Activated CD8-positive, alpha-beta memory T cell treated with anti-CD3 and anti-CD28 coated beads for 48 hours (primary cell): ENCODE measurements at regions not wholly inside any gene's neighbourhood (a gene's known extent, or its start where the extent isn't known, plus 50 kb on each side); places are given as distances from the start of the nearest gene placed in this dataset.

ENCODE experiments used
- DNase-seq, 3 experiments: peaks; one replicate each; pipeline ENCODE4 v3.0.0-alpha.2; 2020; ENCODE audit warnings: low read depth in 2 of 3, low spot score in 2 of 3

- no peak for DNase-seq
Measured at GRCh38 chr2:217150236-217150635, 290.4 kb upstream of the TNP1 start.

GRCh38 chr2:217149087-217149660 is 289.3 kb upstream of the TNP1 start:
- DNase-seq: no peak

DNA sequence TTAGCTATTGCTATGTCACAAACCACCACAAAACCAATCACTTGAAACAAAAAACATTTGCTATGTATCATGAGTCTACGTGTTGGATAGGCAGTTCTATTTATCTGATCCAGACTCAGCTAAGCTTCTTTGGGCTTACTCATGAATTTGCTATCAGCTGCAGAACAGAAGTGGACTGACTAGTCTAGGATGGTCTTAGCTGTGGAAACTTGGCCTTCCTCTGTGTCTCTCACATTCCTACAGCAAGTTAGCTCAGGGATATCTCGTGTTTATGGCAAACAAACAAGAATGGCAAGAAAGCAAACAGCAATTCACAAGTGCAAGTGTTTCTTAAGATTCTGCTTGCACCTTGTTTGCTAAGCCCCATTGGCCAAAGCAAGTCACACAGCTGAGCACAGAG is 288.0 kb upstream of the TNP1 start:
- no peak for DNase-seq

DNA sequence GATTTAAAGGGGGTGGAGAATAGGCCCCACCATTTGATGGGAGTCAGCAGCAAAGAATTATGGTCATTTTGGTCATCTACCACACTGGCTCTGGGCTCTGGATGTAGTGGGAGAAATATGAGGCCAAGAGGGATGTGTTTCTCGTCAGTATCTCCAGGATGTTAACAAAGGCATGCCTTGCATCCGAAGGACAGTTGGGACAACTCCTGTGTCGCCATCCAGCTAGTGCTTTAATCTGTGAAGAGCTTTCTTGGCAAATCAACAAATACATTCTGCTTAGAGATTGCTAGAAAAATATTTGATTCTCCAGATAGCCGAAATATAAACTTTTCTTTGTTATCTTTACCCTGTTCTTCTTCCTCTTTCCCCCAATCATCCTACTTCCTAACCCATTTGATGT is 287.1 kb upstream of the TNP1 start:
- no peak for DNase-seq

DNA sequence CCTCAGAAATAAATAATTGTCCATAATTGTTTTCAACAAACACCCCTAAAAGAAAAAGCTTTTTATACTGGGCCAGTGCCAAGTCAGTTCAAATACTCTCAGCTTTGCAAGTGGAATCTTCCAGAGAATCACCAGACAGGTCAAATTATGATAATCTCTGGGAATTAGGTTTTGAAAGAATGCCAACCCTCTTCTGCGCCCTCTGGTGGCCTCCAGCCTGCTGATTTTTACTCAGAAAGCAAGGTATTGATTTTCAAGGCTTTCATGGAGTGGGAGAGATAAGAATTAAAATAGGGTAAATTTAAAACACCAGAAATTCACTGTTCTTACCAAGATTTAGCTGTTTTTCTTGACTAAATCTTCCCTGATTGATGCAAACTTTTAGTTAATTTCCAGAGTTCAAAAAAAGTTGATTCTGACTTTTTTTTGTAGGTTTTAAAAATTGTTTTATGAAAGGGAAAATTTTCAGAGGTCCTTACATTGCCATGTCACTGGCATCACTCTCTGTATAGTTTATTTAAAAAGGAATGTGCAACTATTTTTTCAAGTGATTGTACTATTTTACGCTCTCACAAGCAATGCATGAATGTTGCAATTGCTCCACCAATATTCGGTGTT is 282.9 kb upstream of the TNP1 start:
- DNase-seq: peak in 1 of 3 experiments; percentile 4

DNA sequence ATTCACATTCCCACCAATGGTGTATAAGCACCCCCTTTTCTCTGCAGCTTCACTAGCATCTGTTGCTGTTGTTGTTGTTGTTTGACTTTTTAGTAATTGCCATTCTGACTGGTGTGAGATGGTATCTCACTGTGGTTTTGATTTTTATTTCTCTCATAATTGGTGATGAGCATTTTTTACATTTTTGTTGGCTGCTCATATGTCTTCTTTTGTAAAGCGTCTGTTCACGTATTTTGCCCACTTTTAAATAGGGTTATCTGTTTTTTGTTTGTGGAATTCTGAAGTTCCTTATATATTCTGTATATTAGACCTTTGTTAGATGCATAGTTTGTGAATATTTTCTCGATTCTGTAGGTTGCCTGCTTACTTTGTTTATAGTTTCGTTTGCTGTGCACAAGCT is 278.4 kb upstream of the TNP1 start:
- DNase-seq: no peak

DNA sequence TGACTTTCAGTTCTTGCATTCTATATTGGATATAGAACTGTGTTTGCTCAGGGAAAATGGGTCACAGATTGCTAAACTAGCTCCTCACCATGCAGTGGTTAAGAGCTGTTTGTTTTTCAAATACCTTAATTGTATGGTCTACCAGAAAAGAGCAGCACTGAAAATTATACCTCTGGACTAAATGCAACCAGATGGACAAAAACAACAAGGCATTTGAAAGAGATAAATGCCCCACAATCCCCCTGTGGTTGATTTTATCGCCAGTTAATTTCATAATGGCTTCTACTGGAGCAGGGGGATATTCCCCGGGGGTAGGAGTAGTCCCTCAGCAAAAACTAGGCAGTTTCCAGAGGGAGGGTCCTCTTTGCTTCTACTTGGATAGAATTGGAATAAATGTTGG is 267.9 kb upstream of the TNP1 start:
- DNase-seq: no peak

DNA sequence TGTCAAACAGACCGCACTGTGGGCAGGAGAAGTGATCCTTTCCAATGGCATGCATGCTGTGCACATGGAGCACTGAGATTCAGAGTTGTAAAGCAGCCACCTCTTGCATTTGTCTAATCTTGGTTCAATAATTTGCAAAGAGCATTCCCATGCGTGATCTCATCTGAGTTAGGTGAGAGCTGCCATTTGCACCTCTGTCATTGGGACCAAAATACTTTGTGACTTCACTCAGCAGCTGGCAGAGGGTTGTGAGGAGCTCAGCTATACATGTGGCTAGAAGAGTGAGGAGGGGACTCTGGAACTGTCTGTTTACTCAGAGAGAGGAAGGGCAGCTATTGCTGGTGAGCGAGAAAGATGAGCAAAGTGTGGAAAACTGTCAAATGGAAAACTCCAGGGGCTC is 265.1 kb upstream of the TNP1 start:
- no peak for DNase-seq

- no peak for DNase-seq
Measured at GRCh38 chr2:217124050-217124449, 264.2 kb upstream of the TNP1 start.

GRCh38 chr2:217121565-217121964 is 261.7 kb upstream of the TNP1 start:
- DNase-seq: no peak

DNA sequence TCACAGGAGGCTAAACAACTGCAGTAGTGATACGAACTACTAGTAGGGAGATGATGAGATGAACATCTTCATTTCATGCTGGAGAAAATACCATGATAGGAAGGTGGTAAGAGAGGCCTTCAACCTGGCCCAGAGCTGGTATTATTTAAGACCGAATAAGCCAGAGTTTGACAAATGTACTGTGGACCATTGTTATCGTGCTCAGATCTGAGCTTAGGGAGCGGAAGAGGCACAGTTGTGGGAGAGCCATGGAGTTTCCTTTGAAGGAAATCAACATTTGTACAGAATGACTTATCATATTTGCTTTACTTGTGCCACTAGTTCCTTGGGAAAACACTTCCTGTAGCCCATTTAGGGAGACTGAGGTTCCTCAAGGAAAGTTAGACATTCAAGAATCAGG is 260.6 kb upstream of the TNP1 start:
- DNase-seq: no peak

GRCh38 chr2:217118559-217119284 is 258.9 kb upstream of the TNP1 start:
- DNase-seq: no peak

GRCh38 chr2:217117523-217117922 is 257.7 kb upstream of the TNP1 start:
- no peak for DNase-seq

DNA sequence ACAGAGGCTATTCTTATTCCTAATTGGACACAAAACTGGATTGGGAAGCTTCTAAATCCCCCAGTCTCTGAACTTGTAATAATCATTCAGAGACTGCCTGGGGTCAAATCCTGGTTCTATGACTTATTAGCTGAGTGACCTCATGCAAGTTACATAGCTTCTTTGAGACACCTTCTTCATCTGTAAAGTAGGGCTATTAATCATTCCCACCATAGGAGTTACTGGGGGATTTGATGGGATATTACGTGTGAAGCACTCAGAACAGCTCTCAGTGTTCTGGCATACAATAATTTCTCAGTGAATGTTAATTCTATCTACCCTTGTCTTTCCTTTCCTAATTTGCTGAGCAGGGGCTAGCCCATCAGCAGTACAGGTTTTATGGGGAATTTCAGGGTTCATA is 256.7 kb upstream of the TNP1 start:
- DNase-seq: no peak

DNA sequence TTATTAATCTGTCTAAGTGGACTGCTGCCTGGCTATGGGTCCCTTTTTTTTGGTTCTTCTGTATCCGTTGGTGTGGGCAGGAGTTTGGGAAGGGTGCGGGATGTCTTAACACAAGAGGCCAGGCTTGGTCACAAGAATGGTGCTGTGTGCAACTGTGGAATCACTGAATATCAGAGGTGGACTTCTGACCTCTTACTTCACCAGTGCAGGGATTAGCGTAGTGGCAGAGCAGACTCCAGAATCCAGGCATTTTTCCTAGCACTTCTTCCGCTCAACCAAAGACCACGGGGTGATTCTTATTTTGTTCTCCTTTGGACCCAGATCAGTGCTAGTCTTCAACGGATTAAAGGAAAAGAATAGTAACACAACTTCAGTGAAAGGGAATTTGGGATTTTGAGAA is 254.3 kb upstream of the TNP1 start:
- DNase-seq: no peak

DNA sequence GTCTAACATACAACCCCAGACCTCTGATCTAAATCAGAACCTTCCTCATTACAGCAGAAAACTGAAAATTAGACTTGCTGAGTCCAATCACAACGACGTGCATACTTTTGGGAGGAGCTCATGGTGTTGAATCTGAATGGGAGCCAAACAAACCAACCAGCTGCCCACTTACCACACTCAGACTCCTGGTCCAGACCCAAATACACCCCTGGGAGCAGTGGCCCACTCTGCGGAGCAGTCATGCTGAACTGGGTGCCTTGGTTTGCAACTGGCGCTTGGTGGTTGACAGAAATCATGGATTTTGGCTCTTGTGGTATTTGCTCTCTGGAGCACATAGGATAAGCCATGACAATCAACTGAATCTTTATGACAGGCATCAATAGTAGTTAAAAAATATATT is 253.6 kb upstream of the TNP1 start:
- no peak for DNase-seq

DNA sequence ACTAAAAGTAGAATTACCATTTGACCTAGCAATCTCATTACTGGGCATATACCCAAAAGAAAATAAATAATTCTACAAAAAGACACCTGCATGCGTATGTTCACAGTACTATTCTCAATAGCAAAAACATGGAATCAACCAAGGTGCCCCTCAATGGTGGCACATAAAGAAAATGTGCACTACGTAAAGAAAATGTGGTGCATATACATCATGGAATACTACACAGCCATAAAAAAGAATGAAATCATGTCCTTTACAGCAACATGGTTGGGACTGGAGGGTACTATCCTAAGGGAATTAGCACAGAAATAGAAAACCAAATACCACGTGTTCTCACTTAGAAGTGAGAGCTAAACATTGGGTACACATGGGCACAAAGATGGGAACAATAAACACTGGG is 250.7 kb upstream of the TNP1 start:
- no peak for DNase-seq

- DNase-seq: no peak
Measured at GRCh38 chr2:217108575-217109027, 248.7 kb upstream of the TNP1 start.

DNA sequence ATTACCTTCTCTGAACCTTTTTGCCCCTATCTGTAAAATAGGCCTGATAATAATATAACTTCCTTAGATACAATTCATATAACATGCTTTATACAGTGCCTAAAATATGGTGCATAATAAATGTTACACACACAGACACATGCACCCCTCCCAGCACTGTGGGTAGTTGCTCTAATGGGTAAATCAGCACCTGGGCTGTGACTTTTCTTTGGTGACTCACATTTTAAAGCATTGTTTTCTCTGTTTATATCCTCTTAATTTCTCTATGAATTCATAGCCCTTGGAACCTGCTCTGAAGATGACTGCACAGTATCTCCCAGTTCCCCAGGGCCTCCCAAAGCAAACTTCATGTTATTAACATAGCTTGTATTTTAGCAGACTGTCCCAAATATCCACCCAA is 248.2 kb upstream of the TNP1 start:
- DNase-seq: no peak

DNA sequence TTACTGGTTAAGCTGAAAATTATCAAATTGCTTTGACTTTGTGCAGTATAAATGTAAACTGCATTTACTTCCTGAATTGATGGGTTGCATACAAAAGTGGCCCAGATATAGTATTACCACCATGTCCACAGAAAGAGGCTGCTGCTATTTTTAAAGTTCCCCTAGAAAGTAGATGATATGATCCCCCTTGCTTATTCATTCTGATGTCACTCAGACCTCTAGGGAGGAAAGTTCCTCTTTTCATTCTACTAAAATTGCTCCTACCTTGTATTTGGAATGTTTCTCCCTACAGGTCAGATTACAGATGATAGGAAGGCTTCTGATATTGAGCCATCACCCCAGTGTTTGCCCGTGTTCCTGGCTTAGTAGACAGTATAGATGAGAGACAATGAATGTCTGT is 247.6 kb upstream of the TNP1 start:
- DNase-seq: no peak

DNA sequence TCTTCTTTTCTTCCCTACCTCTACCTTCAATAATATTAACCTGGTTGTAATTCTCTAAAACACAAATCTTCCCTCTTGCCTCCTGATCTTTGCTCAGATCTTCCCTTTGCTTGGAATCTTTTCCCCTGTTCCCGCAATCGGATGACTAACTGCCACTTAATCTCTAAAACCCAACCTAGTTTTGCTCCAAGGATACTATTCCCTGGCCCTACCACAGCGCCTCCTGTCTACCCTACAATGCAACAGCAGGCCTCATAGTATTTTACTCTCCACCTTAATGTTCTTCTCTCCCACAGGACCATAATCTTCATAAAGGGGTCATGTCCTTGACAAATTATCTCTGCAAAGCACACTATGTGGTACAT is 246.8 kb upstream of the TNP1 start:
- DNase-seq: no peak

DNA sequence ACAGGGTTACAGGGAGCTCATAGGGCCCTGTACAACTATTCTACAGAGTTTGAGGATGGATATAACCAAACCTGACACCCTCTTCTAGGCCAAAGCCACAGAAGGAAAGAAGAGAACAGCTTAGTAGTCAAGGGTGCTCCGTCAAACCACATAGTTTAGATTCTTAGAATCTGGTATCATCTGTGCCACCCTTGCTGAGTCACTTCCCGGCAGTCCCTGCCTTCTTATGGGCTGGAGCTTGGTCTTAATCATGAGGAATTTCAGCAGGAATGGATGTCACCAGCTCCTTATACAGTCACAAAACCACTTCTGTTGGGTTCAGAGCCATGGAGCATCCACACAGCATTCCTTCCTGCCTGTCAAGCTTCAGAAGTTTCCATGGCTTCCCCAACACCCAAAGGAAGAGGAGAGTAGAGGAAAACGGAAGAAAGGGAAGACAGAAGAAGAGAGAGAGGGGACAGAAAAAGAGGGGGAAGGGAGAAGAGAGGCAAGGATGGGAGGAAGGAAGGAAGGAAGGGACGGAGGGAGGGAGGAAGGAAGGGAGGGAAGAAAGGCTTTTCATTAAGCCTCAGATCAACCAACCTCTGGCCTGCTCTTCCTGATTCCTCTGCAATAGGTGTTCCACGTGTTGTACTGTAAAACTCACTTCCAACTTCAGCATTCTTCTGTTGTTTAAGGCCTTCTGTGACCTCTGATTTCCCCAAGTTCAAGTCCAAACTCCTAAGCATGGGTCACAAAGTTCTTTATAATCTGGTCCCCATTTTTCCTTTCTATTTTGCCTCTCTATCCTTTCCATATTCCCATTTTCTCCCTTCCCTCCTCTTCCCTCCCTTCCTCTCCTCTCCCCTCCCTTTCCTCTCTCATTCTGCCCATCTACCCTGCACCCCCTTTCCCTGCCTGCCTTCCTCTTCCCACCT is 246.1 kb upstream of the TNP1 start:
- DNase-seq: no peak
